ENCODE measurements at regions not wholly inside any gene's neighbourhood (a gene's known extent, or its start where the extent isn't known, plus 50 kb on each side); places are given as distances from the start of the nearest gene placed in this dataset.

- no peaks in the 10 kb centered on the region for H3F3A ChIP-seq (ENCODE audit: low read depth)
- H2AFZ ChIP-seq (replicated peaks): no peak overlapping the region
- H3K9me3 ChIP-seq (ENCODE audit: low read depth): no peaks in the 10 kb centered on the region
- H3K9ac ChIP-seq: no peak overlapping the region
- no peak overlapping the region for H3K4me3 ChIP-seq
- H3K9me3 Mint-ChIP-seq: no peaks in the 10 kb centered on the region
- no peaks in the 10 kb centered on the region for H3K36me3 ChIP-seq
- TF ChIP-seq EZH2 (IDR thresholded peaks at IDR 0.05) (no peak), CTCF (IDR thresholded peaks at IDR 0.05) (no peak), EZH2phosphoT487 (IDR thresholded peaks at IDR 0.05) (no peak)
- no peak overlapping the region for H3K4me3 Mint-ChIP-seq
- H3K79me2 ChIP-seq (ENCODE audit: low read depth): no peaks in the 10 kb centered on the region
- no peak overlapping the region for H3K27ac ChIP-seq
- H3K4me1 ChIP-seq: no peaks in the 10 kb centered on the region
- peaks cover 11% of the 10 kb centered on the region for H3K4me1 Mint-ChIP-seq
- H3K36me3 Mint-ChIP-seq: no peaks in the 10 kb centered on the region
- H3K27me3 ChIP-seq: no peaks in the 10 kb centered on the region
- no peaks in the 10 kb centered on the region for H4K20me1 ChIP-seq (ENCODE audit: low read depth)
- peaks cover 3% of the 10 kb centered on the region for H3K27me3 Mint-ChIP-seq (ENCODE audit: insufficient read depth, low read depth)
- H3K27ac Mint-ChIP-seq: no peak overlapping the region
- no peak overlapping the region for H3K4me2 ChIP-seq
- DNase-seq (ENCODE audit: low spot score): no peak
Measured at GRCh38 chr5:57805170-57805569, 322.6 kb upstream of the ACTBL2 start.

- Mint-ChIP-seq H3K27me3 (ENCODE audit: insufficient read depth, low read depth) (peaks cover 3% of the 10 kb centered on the region), H3K9me3 (no peaks in the 10 kb centered on the region), H3K27ac (no peak overlapping the region), H3K4me3 (no peak overlapping the region), H3K4me1 (peaks cover 11% of the 10 kb centered on the region), H3K36me3 (no peaks in the 10 kb centered on the region)
- Histone ChIP-seq H3K27ac (no peak overlapping the region), H3K9ac (no peak overlapping the region), H3K4me3 (no peak overlapping the region), H3K4me1 (no peaks in the 10 kb centered on the region), H3K4me2 (no peak overlapping the region), H3K27me3 (no peaks in the 10 kb centered on the region), H2AFZ (replicated peaks) (no peak overlapping the region), H3K36me3 (no peaks in the 10 kb centered on the region), H3K79me2 (ENCODE audit: low read depth) (no peaks in the 10 kb centered on the region), H3F3A (ENCODE audit: low read depth) (no peaks in the 10 kb centered on the region), H3K9me3 (ENCODE audit: low read depth) (no peaks in the 10 kb centered on the region), H4K20me1 (ENCODE audit: low read depth) (no peaks in the 10 kb centered on the region)
- no peak for DNase-seq (ENCODE audit: low spot score)
- no peak for TF ChIP-seq EZH2 (IDR thresholded peaks at IDR 0.05)
- TF ChIP-seq CTCF (IDR thresholded peaks at IDR 0.05): no peak
- no peak for TF ChIP-seq EZH2phosphoT487 (IDR thresholded peaks at IDR 0.05)
Measured at GRCh38 chr5:57804505-57804904, 321.9 kb upstream of the ACTBL2 start.

- H3K9ac ChIP-seq: no peak overlapping the region
Measured at GRCh38 chr5:57804007-57804444, 321.4 kb upstream of the ACTBL2 start.

More at GRCh38 chr5:57804007-57804444, 321.4 kb upstream of the ACTBL2 start:
- Histone ChIP-seq H3K4me3 (no peak overlapping the region), H3K9me3 (ENCODE audit: low read depth) (no peaks in the 10 kb centered on the region), H3K79me2 (ENCODE audit: low read depth) (no peaks in the 10 kb centered on the region), H3K4me1 (no peaks in the 10 kb centered on the region), H3F3A (ENCODE audit: low read depth) (no peaks in the 10 kb centered on the region), H3K27ac (no peak overlapping the region), H3K27me3 (no peaks in the 10 kb centered on the region), H3K4me2 (no peak overlapping the region), H3K36me3 (no peaks in the 10 kb centered on the region), H2AFZ (replicated peaks) (no peak overlapping the region), H4K20me1 (ENCODE audit: low read depth) (no peaks in the 10 kb centered on the region)
- TF ChIP-seq EZH2phosphoT487 (IDR thresholded peaks at IDR 0.05) (no peak), EZH2 (IDR thresholded peaks at IDR 0.05) (no peak), CTCF (IDR thresholded peaks at IDR 0.05) (no peak)
- H3K4me1 Mint-ChIP-seq: peaks cover 11% of the 10 kb centered on the region
- no peaks in the 10 kb centered on the region for H3K36me3 Mint-ChIP-seq
- H3K27me3 Mint-ChIP-seq (ENCODE audit: insufficient read depth, low read depth): peaks cover 2% of the 10 kb centered on the region
- DNase-seq (ENCODE audit: low spot score): no peak
- no peak overlapping the region for H3K4me3 Mint-ChIP-seq
- no peaks in the 10 kb centered on the region for H3K9me3 Mint-ChIP-seq
- H3K27ac Mint-ChIP-seq: no peak overlapping the region
